Lung (tissue), 11 donors: ENCODE measurements at regions not wholly inside any gene's neighbourhood (a gene's known extent, or its start where the extent isn't known, plus 50 kb on each side); places are given as distances from the start of the nearest gene placed in this dataset.

Experiments
- ATAC-seq: fragments of 200-7000 bp; cut with Tn5 transposase; one replicate; pipeline ENCODE4 v1.9.1; 2020; ENCODE audit warnings: moderate number of reproducible peaks; ENCODE audit not compliant: insufficient read depth, low FRiP score
- DNase-seq, 3 donors: peaks; one replicate each; pipeline ENCODE4 v3.0.0-alpha.2; 2013 to 2017
- H3K27ac ChIP-seq, 2 donors: one replicate each; pipeline ENCODE4 v1.5.1; 2013; ENCODE audit warnings: mild to moderate bottlenecking in 2 of 2, moderate library complexity in 2 of 2, control low read depth in 1 of 2, inconsistent platforms in 1 of 2, low read depth in 1 of 2, low read length in 1 of 2
- H3K27me3 ChIP-seq, 3 donors: one replicate each; pipeline ENCODE4 v1.5.1; 2013; ENCODE audit warnings: low read length in 2 of 3; ENCODE audit not compliant: control insufficient read depth in 3 of 3, insufficient read depth in 3 of 3
- H3K36me3 ChIP-seq, 4 donors: one replicate each; pipeline ENCODE4 v1.5.1; 2013; ENCODE audit warnings: low read length in 4 of 4, mild to moderate bottlenecking in 1 of 4, moderate library complexity in 1 of 4; ENCODE audit not compliant: control insufficient read depth in 4 of 4, insufficient read depth in 4 of 4
- H3K4me1 ChIP-seq, 5 donors: one replicate each; pipeline ENCODE4 v1.5.1; 2013; ENCODE audit warnings: low read length in 5 of 5, mild to moderate bottlenecking in 2 of 5, moderate library complexity in 1 of 5; ENCODE audit not compliant: control insufficient read depth in 5 of 5, insufficient read depth in 5 of 5
- H3K4me3 ChIP-seq: one replicate; pipeline ENCODE4 v1.5.1; 2013; ENCODE audit warnings: mild to moderate bottlenecking, control low read depth, moderate library complexity
- H3K9ac ChIP-seq, 2 donors: one replicate each; pipeline ENCODE4 v1.5.1; 2013; ENCODE audit warnings: low read length in 2 of 2, control low read depth in 1 of 2; ENCODE audit not compliant: insufficient read depth in 1 of 2
- H3K9me3 ChIP-seq, 4 donors: one replicate each; pipeline ENCODE4 v1.5.1; 2013; ENCODE audit warnings: low read length in 3 of 4, mild to moderate bottlenecking in 1 of 4, moderate library complexity in 1 of 4; ENCODE audit not compliant: control insufficient read depth in 4 of 4, insufficient read depth in 3 of 4
- CTCF ChIP-seq: IDR thresholded peaks from 2 replicates; pipeline ENCODE4 v1.5.1; 2012; ENCODE audit warnings: mild to moderate bottlenecking; ENCODE audit errors: control extremely low read depth, extremely low read depth
- WGBS, 2 donors: extraction: QIAGEN DNeasy Blood & Tissue Kit; methylation state at CpG; one replicate each; pipeline ENCODE4 v1.1.7; 2013; 5-methylcytosine and 5-hydroxymethylcytosine counted together
- donor health status: control.
- donor health status: control.
- donor health status: Bipolar disorder and iron deficiency.
- donor health status: healthy.
- donor health status: DM: yes; HTN: yes; CAD: no.

GRCh38 chr10:1855911-1856310 lies 118.6 kb upstream of the ADARB2 start:
- no peak for ATAC-seq
- no peaks in the 10 kb centered on the region for H3K27me3 ChIP-seq
- H3K4me3 ChIP-seq = no peak overlapping the region
- no peak for TF ChIP-seq CTCF
- H3K9ac ChIP-seq = no peak overlapping the region
- peaks cover 0 to 2% (median 0%) of the 10 kb centered on the region in 4 donors for H3K9me3 ChIP-seq
- H3K4me1 ChIP-seq = peaks cover 0 to 2% (median 0%) of the 10 kb centered on the region in 5 donors
- H3K27ac ChIP-seq = no peak overlapping the region
- no peak for DNase-seq
- 77 to 92% methylated on average over 8 of the region's 8 CpGs for WGBS, 2 donors
- no peaks in the 10 kb centered on the region for H3K36me3 ChIP-seq

GRCh38 chr10:1854271-1854670 lies 116.9 kb upstream of the ADARB2 start:
- Histone ChIP-seq H3K4me1 (peaks cover 0 to 2% (median 0%) of the 10 kb centered on the region in 5 donors), H3K27me3 (no peaks in the 10 kb centered on the region), H3K4me3 (no peak overlapping the region), H3K9me3 (peaks cover 0 to 3% (median 1%) of the 10 kb centered on the region in 4 donors), H3K36me3 (no peaks in the 10 kb centered on the region), H3K27ac (no peak overlapping the region), H3K9ac (no peak overlapping the region)
- ATAC-seq (no peak), DNase-seq (no peak)
- WGBS, 2 donors = 81 to 82% methylated on average over 7 of the region's 7 CpGs
- no peak for TF ChIP-seq CTCF

- H3K4me3 ChIP-seq = no peak overlapping the region
Measured at GRCh38 chr10:1853801-1854200, 116.5 kb upstream of the ADARB2 start.

More at GRCh38 chr10:1853801-1854200, 116.5 kb upstream of the ADARB2 start:
- Histone ChIP-seq H3K9me3 (peaks cover 0 to 3% (median 1%) of the 10 kb centered on the region in 4 donors), H3K9ac (no peak overlapping the region), H3K36me3 (no peaks in the 10 kb centered on the region), H3K4me1 (peaks cover 0 to 2% (median 0%) of the 10 kb centered on the region in 5 donors), H3K27me3 (no peaks in the 10 kb centered on the region), H3K27ac (no peak overlapping the region)
- no peak for DNase-seq
- no peak for ATAC-seq
- TF ChIP-seq CTCF = no peak
- WGBS, 2 donors = 95 to 98% methylated on average over 12 of the region's 12 CpGs
